Activated CD8-positive, alpha-beta memory T cell treated with anti-CD3 and anti-CD28 coated beads, Interleukin-2, amount 50 U/mL, for 4 hours (primary cell): ENCODE measurements at regions not wholly inside any gene's neighbourhood (a gene's known extent, or its start where the extent isn't known, plus 50 kb on each side); places are given as distances from the start of the nearest gene placed in this dataset.
"Not testable (repeated sequence)": the region's sequence is repeated elsewhere in the genome, so short reads cannot be mapped to it uniquely, and the experiment has no call there.

Experiments used
- DNase-seq: peaks from one replicate; pipeline ENCODE4 v3.0.0-alpha.2; 2020

- no peak for DNase-seq
Observed at GRCh38 chr5:108581026-108581425, 166.7 kb upstream of the FER start.

- no peak for DNase-seq
Observed at GRCh38 chr5:108579236-108579635, 168.5 kb upstream of the FER start.

DNA sequence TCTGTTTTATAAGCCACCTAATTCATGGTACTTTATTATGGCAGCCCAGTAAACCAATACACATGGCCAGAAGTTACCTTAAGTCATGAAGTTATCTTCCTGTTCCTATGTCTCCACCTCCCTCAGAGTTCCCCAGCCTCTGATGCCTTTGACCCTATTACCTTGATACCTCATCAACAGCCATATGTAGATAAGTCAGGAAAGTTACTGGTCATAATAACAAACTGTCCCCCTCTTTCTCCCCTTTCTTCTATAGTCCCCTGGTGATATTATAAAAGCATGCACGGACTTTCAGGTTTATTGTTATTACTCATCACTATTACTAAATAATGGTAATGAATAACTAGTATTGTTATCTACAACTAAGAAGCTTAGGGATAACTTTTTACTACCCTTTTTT, 168.9 kb upstream of the FER start:
- DNase-seq = no peak

- DNase-seq = no peak
Observed at GRCh38 chr5:108567429-108567828, 180.3 kb upstream of the FER start.

- no peak for DNase-seq
Observed at GRCh38 chr5:108564441-108564840, 182.5 kb upstream of the FBXL17 start.

DNA sequence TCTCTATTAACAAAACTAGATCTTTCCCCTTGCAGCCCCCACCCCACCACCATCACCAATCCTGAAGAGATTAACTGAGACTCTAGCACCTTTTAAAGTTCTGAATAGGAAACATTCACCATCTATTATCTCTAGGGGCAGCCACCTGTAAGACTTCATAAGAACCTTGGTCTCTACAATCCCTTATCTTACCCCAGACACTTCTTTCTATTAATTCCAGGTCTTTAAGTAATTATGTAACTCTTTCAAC, 180.2 kb upstream of the FBXL17 start:
- no peak for DNase-seq

DNA sequence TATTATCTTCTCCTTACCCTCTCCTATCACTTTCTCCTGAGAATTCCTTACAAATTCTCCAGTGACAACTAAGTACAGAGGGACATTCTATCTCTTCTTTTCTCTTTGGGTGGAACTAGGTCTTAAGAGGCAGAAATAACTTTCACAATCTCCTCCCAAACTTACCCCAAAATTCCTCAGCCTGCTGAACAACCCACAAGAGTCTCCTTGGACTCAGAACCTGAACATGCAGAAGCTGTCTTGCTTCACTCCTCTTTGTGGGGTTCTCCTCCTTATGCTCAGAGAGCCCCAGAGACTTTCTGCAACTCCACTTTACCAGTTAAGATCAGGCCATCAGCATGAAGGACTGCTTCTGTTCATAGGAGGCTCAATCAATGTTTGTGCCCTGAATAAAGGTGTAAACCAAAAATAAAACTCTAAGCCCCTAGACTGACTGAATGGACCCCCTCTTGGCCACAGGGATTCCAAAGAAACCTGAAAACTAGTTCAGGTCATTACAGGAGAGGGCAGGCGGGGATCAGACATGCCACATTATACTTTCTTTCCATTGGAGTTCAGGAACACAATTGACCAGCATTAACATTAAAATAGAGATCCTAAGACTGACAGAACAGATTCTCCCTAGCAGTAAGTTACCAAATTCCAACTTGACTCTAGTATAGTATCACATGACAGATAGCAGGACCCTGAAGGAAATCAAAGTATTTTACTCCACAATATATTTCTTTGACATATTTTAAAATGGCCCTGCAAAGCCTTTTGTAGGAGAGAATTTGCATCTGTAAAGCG, 179.7 kb upstream of the FBXL17 start:
- no peak for DNase-seq

DNA sequence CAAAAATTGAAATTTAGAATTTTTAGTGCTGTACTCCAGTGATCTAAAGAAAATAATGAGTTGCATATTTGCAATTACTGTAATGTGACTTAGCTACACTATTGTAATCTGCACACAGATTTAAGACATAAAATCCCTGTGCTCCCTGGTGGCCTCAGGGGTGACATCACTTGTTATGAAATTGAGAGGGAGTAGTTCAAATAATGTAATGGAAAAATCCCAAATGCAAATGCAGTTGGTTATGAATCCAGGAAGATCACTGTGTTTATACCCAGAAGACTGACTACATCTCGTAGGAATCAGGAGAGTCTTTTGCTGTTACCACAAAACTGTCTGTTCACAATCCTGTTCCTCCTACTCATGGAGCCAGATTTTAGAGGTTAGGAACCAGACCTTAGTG, 178.7 kb upstream of the FBXL17 start:
- no peak for DNase-seq

DNA sequence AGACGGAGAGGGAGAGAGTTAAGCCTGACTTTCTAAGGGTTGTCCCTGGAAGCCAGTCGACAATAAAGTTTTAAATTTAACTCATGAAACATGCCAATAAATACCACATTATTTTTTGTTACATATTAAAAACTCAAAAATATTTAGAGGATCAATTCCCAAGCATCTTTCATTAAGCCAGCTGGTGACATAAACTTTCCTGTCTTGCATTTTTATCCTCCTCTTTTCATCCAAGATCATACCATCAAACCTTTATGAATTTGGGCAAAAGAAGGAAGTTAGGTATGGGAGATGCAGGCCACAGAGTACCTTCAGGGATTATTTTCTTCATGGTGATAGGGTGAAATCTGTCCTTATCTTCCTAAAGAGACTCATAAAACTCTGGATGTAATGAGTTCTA, 178.3 kb upstream of the FBXL17 start:
- DNase-seq = no peak

DNA sequence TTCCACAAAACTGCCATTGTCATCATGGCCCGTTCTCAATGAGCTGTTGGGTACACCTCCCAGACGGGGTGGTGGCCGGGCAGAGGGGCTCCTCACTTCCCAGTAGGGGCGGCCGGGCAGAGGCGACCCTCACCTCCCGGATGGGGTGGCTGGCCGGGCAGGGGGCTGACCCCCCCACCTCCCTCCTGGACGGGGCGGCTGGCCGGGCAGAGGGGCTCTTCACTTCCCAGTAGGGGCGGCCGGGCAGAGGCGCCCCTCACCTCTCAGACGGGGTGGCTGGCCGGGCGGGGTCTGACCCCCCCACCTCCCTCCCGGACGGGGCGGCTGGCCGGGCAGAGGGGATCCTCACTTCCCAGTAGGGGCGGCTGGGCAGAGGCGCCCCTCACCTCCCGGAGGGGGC, 176.9 kb upstream of the FBXL17 start:
- DNase-seq = not testable (repeated sequence)

GRCh38 chr5:108558142-108558541, 176.2 kb upstream of the FBXL17 start:
- DNase-seq = not testable (repeated sequence)

- DNase-seq = no peak
Observed at GRCh38 chr5:108557686-108558085, 175.8 kb upstream of the FBXL17 start.

GRCh38 chr5:108556441-108557145, 174.7 kb upstream of the FBXL17 start:
- no peak for DNase-seq

- DNase-seq = no peak
Observed at GRCh38 chr5:108548684-108549596, 167.0 kb upstream of the FBXL17 start.

- DNase-seq = no peak
Observed at GRCh38 chr5:108546939-108547338, 165.0 kb upstream of the FBXL17 start.

GRCh38 chr5:108545301-108545700, 163.4 kb upstream of the FBXL17 start:
- no peak for DNase-seq

DNA sequence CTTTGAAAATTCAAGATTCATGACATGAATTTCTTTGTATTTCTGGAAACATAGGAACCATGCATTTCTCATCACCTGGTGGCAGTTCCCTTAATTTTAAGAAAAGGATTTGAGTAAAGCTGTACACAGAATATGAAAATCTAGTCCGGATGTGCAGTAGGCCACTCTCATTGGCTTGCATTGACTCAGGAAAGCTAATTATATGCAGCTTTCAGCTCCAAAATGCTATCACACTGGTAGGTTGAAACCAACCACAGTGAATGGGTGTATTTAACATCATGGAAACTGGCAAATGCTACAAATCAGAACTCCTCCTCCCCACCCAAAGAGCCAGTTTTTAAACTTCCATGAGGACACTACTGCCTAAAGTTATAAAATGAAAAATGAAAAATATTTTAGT, 161.6 kb upstream of the FBXL17 start:
- DNase-seq = no peak

DNA sequence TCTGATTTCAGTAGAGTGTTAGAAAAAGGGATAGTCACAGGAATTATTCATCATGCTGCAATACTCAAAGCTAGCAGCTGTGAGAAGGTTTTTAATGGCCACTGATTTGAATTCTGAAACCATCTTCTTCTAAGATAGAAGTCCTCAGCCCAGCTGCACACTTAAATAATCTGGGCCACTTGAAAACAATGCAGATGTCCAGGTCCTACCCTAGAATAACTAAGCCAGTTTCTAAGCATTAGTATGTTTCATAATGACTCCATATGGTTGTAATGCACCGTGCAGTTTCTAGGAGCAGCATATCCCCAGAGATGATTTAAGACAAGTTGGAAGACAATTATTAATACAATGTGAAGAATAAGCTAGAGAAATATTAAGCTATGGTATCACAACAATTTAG, 159.9 kb upstream of the FBXL17 start:
- no peak for DNase-seq

- no peak for DNase-seq
Observed at GRCh38 chr5:108536321-108536720, 154.4 kb upstream of the FBXL17 start.

DNA sequence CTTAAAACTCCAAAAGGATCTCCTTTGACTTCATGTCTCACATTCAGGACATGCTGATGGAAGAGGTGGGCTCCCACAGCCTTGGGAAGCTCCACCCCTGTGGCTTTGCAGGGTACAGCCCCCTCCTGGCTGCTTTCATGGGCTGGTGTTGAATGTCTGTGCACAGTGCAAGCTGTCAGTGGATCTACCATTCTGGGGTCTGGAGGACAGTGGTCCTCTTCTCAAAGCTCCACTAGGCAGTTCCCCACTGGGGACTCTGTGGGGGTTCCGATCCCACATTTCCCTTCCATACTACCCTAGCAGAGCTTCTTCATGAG, 150.2 kb upstream of the FBXL17 start:
- not testable (repeated sequence) for DNase-seq

GRCh38 chr5:108531367-108532128, 149.7 kb upstream of the FBXL17 start:
- DNase-seq = no peak

- no peak for DNase-seq
Observed at GRCh38 chr5:108530706-108531105, 148.8 kb upstream of the FBXL17 start.

GRCh38 chr5:108529381-108529780, 147.5 kb upstream of the FBXL17 start:
- DNase-seq = no peak
